CD14-positive monocyte (primary cell): ENCODE measurements at regions not wholly inside any gene's neighbourhood (a gene's known extent, or its start where the extent isn't known, plus 50 kb on each side); places are given as distances from the start of the nearest gene placed in this dataset.

Source experiments
- DNase-seq, 3 donors: peaks; one replicate each; pipeline ENCODE4 v3.0.0-alpha.2; 2011 to 2022
- H2AFZ ChIP-seq: 2 replicates; pipeline ENCODE4 v1.6.0; 2012; ENCODE audit warnings: mild to moderate bottlenecking, low read depth, low read length, inconsistent platforms; ENCODE audit not compliant: insufficient read depth, poor library complexity, severe bottlenecking
- H3K27ac ChIP-seq, 2 donors: 1 replicate in 1 of 2; 2 replicates in 1 of 2; pipeline ENCODE4 v1.5.1; 2012 to 2013; ENCODE audit warnings: low read length in 2 of 2, control low read depth in 1 of 2, inconsistent platforms in 1 of 2, low read depth in 1 of 2, mild to moderate bottlenecking in 1 of 2
- H3K27me3 ChIP-seq, 2 donors: one replicate each; pipeline versions ENCODE4 v1.6.0 to v1.6.1; 2011 to 2013; ENCODE audit warnings: low read length in 2 of 2; ENCODE audit not compliant: control insufficient read depth in 2 of 2, insufficient read depth in 2 of 2
- H3K36me3 ChIP-seq, 2 donors: replicated peaks in 1 of 2; 1 replicate in 1 of 2; 2 replicates in 1 of 2; pipeline versions ENCODE4 v1.5.1 to v1.6.1; 2012 to 2013; ENCODE audit warnings: low read length in 2 of 2, control low read depth in 1 of 2, inconsistent platforms in 1 of 2, mild to moderate bottlenecking in 1 of 2; ENCODE audit not compliant: insufficient read depth in 2 of 2, control insufficient read depth in 1 of 2
- H3K4me1 ChIP-seq, 2 donors: 1 replicate in 1 of 2; 2 replicates in 1 of 2; pipeline versions ENCODE4 v1.5.1 to v1.6.1; 2012 to 2013; ENCODE audit warnings: low read length in 2 of 2, control low read depth in 1 of 2, inconsistent platforms in 1 of 2, mild to moderate bottlenecking in 1 of 2, moderate library complexity in 1 of 2; ENCODE audit not compliant: insufficient read depth in 2 of 2, control insufficient read depth in 1 of 2
- H3K4me2 ChIP-seq: replicated peaks from 2 replicates; pipeline ENCODE3; 2012; ENCODE audit warnings: low read length, moderate library complexity, mild to moderate bottlenecking; ENCODE audit not compliant: poor library complexity, severe bottlenecking; ENCODE audit errors: extremely low read depth
- H3K4me3 ChIP-seq, 3 experiments: fragments of 200-600 bp in 1 of 3; sonication (generic) in 1 of 3; replicated peaks in 1 of 3; 1 replicate in 2 of 3; 2 replicates in 1 of 3; pipeline ENCODE4 v1.5.1; 2011 to 2013; ENCODE audit warnings: low read length in 3 of 3, mild to moderate bottlenecking in 3 of 3, control low read depth in 2 of 3, low read depth in 2 of 3, inconsistent platforms in 1 of 3, moderate library complexity in 1 of 3
- H3K79me2 ChIP-seq: 2 replicates; pipeline ENCODE4 v1.6.0; 2012; ENCODE audit warnings: mild to moderate bottlenecking, control low read depth, inconsistent platforms, low read length, moderate library complexity; ENCODE audit not compliant: insufficient read depth
- H3K9ac ChIP-seq: 2 replicates; pipeline ENCODE4 v1.6.0; 2017; ENCODE audit warnings: low read length, mild to moderate bottlenecking; ENCODE audit not compliant: insufficient read depth, poor library complexity, severe bottlenecking
- H3K9me3 ChIP-seq, 2 donors: replicated peaks in 1 of 2; 1 replicate in 1 of 2; 2 replicates in 1 of 2; pipeline versions ENCODE4 v1.5.1 to v1.6.1; 2012 to 2013; ENCODE audit warnings: low read length in 2 of 2, control low read depth in 1 of 2; ENCODE audit not compliant: control insufficient read depth in 1 of 2, insufficient read depth in 1 of 2
- H4K20me1 ChIP-seq: 2 replicates; pipeline ENCODE4 v1.6.0; 2012; ENCODE audit warnings: mild to moderate bottlenecking, low read length, control low read depth, moderate library complexity; ENCODE audit not compliant: insufficient read depth
- H3K27ac Mint-ChIP-seq, 7 donors: one replicate each; pipeline ENCODE4 v1.8.0; 2020; ENCODE audit warnings: mild to moderate bottlenecking in 7 of 7, mixed read lengths in 7 of 7, moderate library complexity in 6 of 7, inconsistent platforms in 2 of 7
- H3K27me3 Mint-ChIP-seq, 3 donors: one replicate each; pipeline ENCODE4 v1.8.0; 2021 to 2022; ENCODE audit warnings: low read depth in 3 of 3, mild to moderate bottlenecking in 3 of 3, mixed read lengths in 3 of 3, moderate library complexity in 3 of 3, inconsistent platforms in 1 of 3
- H3K36me3 Mint-ChIP-seq, 2 donors: one replicate each; pipeline ENCODE4 v1.8.0; 2020; ENCODE audit warnings: mixed read lengths in 2 of 2, inconsistent platforms in 1 of 2, mild to moderate bottlenecking in 1 of 2
- H3K4me1 Mint-ChIP-seq: one replicate; pipeline ENCODE4 v1.8.0; 2020; ENCODE audit warnings: mild to moderate bottlenecking, mixed read lengths
- H3K4me3 Mint-ChIP-seq, 2 donors: one replicate each; pipeline ENCODE4 v1.8.0; 2020; ENCODE audit warnings: mild to moderate bottlenecking in 2 of 2, mixed read lengths in 2 of 2, moderate library complexity in 1 of 2
- H3K9me3 Mint-ChIP-seq, 7 donors: one replicate each; pipeline ENCODE4 v1.8.0; 2020 to 2022; ENCODE audit warnings: mixed read lengths in 7 of 7, mild to moderate bottlenecking in 6 of 7, moderate library complexity in 6 of 7, inconsistent platforms in 2 of 7
- WGBS: methylation state at CpG from one replicate; pipeline ENCODE4 v1.1.5; 2013; ENCODE audit warnings: missing lambda C conversion rate; ENCODE audit not compliant: insufficient coverage; 5-methylcytosine and 5-hydroxymethylcytosine counted together
- intact Hi-C, 2 donors: fragments of 100-400 bp; cut with micrococcal nuclease; formaldehyde crosslinking; loops; one replicate each; pipeline versions ENCODE4 v1.15.0 to v1.15.1; 2023
- TF ChIP-seq, protein P1 (sequence below): fragments of 200-600 bp; IDR thresholded peaks from one replicate; pipeline ENCODE4 v1.8.0; 2022; ENCODE audit warnings: antibody characterized with exemption, mild to moderate bottlenecking

DNA sequence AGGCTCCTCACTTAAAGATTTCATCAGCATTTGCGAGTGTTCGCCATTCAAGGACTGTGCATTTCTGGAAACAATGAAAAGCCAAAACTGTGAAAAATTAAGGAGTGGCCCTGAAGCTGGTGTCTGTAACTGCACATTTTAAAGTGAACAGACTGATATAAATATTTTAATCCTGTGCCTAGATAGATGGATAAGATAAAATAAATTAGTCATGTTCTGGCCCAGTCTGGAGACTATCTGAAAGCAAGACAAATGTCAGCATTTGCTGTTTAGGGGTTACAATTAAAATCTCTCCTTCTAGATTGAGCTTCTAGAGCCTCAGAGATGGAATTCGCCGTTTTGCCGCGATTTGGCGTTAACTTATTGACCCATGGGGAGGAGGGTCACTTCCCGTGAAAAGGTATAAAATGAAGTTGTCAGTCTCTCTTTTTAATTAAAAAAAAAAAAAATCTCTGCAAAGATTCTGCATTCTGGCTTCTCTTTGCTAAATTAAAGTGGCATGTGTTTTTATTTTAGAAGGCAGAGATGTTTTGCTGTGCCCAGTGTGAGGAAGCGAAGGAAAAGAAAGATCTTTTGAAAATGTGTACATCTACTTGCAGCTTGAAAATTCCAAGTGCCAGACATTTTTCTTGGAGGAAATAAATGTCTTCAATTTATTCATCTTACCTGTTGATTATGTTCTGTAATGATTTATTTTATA is 79.7 kb upstream of the WNT7B start:
- H3K9ac ChIP-seq, result no peak overlapping the region
- peaks cover 18% of the 10 kb centered on the region for H4K20me1 ChIP-seq
- peaks cover 59 to 69% of the 10 kb centered on the region in 2 donors for H3K4me1 ChIP-seq
- H2AFZ ChIP-seq, result no peak overlapping the region
- Mint-ChIP-seq H3K4me1 (peaks cover 57% of the 10 kb centered on the region), H3K27me3 (peaks cover 0 to 2% (median 1%) of the 10 kb centered on the region in 3 donors), H3K4me3 (no peak overlapping the region), H3K27ac (peak overlapping the region in 3 of 7 donors; percentile 32 to 79 (median 46)), H3K36me3 (peaks cover 9 to 28% of the 10 kb centered on the region in 2 donors), H3K9me3 (peaks cover 0 to 2% (median 0%) of the 10 kb centered on the region in 7 donors)
- peaks cover 0 to 7% of the 10 kb centered on the region in 2 donors for H3K27me3 ChIP-seq
- H3K9me3 ChIP-seq, result no peaks in the 10 kb centered on the region
- H3K79me2 ChIP-seq, result peaks cover 98% of the 10 kb centered on the region
- 100% methylated on average over 1 of the region's 9 CpGs for WGBS
- H3K4me2 ChIP-seq, result no peak overlapping the region
- H3K27ac ChIP-seq, result peak overlapping the region in 1 of 2 donors; percentile 58
- TF ChIP-seq, protein P1, sequence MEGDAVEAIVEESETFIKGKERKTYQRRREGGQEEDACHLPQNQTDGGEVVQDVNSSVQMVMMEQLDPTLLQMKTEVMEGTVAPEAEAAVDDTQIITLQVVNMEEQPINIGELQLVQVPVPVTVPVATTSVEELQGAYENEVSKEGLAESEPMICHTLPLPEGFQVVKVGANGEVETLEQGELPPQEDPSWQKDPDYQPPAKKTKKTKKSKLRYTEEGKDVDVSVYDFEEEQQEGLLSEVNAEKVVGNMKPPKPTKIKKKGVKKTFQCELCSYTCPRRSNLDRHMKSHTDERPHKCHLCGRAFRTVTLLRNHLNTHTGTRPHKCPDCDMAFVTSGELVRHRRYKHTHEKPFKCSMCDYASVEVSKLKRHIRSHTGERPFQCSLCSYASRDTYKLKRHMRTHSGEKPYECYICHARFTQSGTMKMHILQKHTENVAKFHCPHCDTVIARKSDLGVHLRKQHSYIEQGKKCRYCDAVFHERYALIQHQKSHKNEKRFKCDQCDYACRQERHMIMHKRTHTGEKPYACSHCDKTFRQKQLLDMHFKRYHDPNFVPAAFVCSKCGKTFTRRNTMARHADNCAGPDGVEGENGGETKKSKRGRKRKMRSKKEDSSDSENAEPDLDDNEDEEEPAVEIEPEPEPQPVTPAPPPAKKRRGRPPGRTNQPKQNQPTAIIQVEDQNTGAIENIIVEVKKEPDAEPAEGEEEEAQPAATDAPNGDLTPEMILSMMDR, result no peak
- no peak for DNase-seq
- intact Hi-C loops, result no loop called here
- H3K4me3 ChIP-seq, result no peak overlapping the region
- H3K36me3 ChIP-seq, result peaks cover 0 to 3% of the 10 kb centered on the region in 2 donors

DNA sequence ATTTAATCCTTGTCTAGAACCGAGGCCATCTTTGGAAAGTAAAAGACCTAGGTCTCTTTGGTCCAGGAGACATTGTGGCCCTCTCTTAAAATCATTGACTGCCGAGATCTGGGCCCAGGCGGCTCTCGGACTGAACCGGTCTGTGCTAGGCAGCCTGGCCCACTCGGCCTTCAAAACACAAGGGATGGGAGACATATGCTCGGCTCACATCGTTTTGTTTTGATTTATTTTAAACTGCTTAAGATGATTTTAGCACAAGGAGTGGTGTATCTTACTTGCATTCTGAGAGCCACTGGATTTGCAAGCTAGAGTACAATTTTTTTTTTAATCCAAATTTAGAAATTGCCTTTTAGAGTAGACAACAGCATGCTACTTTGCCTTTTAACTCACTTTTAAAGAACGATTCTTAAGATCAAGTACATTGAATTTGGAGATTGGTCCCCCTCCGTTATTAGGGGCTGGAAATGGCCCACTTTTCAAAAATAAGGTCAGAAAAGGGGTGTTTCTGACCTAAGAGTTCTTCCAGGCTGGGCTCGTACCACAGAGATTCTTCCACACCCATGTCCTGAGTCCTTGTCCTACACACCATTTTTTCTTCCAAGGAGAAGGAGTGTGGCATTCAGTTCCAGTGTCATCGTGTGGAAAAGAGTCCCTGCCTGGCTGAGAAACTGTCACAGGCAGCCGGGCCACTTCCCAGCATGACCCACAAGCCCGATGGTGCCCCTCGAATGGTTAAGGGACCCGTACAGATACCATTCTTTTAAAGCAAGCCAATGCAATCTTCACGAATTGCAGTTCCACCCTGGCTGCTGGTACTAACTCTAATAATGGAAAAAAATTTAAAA is 80.5 kb upstream of the WNT7B start:
- Histone ChIP-seq H3K9ac (no peak overlapping the region), H3K4me2 (peak overlapping the region; percentile 67), H3K4me1 (peaks cover 51 to 61% of the 10 kb centered on the region in 2 donors), H3K4me3 (peak overlapping the region in 1 of 3 experiments; percentile 50), H3K36me3 (peaks cover 5 to 6% of the 10 kb centered on the region in 2 donors), H4K20me1 (peaks cover 26% of the 10 kb centered on the region), H3K79me2 (peaks cover 98% of the 10 kb centered on the region), H3K27me3 (peaks cover 0 to 7% of the 10 kb centered on the region in 2 donors), H3K27ac (peak overlapping the region; percentile 58 to 62), H2AFZ (no peak overlapping the region), H3K9me3 (no peaks in the 10 kb centered on the region)
- Mint-ChIP-seq H3K27ac (peak overlapping the region; percentile 79 to 90 (median 84)), H3K4me1 (peaks cover 49% of the 10 kb centered on the region), H3K9me3 (peaks cover 0 to 2% (median 0%) of the 10 kb centered on the region in 7 donors), H3K4me3 (peak overlapping the region; percentile 47 to 62), H3K36me3 (peaks cover 14 to 33% of the 10 kb centered on the region in 2 donors), H3K27me3 (peaks cover 0 to 4% (median 2%) of the 10 kb centered on the region in 3 donors)
- TF ChIP-seq, protein P1, result no peak
- 56% methylated on average over 12 of the region's 17 CpGs for WGBS
- no peak for DNase-seq
- intact Hi-C loops, result no loop called here
